ENCODE measurements at regions not wholly inside any gene's neighbourhood (a gene's known extent, or its start where the extent isn't known, plus 50 kb on each side); places are given as distances from the start of the nearest gene placed in this dataset.

- Histone ChIP-seq H3K36me3 (ENCODE audit: control insufficient read depth, insufficient read depth, low read length) (no peaks in the 10 kb centered on the region), H4K20me1 (replicated peaks; ENCODE audit: control insufficient read depth, insufficient read depth, low read length) (no peaks in the 10 kb centered on the region), H3K9ac (ENCODE audit: insufficient read depth in 1 of 2, low read depth in 2 of 2, low read length in 2 of 2) (no peak overlapping the region), H3K4me1 (replicated peaks in 1 of 2; ENCODE audit: control insufficient read depth in 2 of 2, insufficient read depth in 2 of 2, low read length in 2 of 2) (no peaks in the 10 kb centered on the region), H3K79me2 (ENCODE audit: control insufficient read depth, insufficient read depth, low read length) (no peaks in the 10 kb centered on the region), H3K9me3 (replicated peaks; ENCODE audit: control insufficient read depth, insufficient read depth, low read depth, low read length) (no peaks in the 10 kb centered on the region), H2AFZ (ENCODE audit: low read depth, low read length) (no peak overlapping the region), H3K27ac (ENCODE audit: extremely low read depth, low read depth, low read length) (no peak overlapping the region), H3K27me3 (ENCODE audit: control insufficient read depth in 2 of 2, insufficient read depth in 2 of 2, low read length in 2 of 2) (no peaks in the 10 kb centered on the region), H3K4me3 (no peak overlapping the region), H3K9me1 (ENCODE audit: control insufficient read depth, insufficient read depth, low read length) (no peaks in the 10 kb centered on the region), H3K4me2 (ENCODE audit: insufficient read depth, low read length) (no peak overlapping the region)
- ATAC-seq (no peak), DNase-seq (ENCODE audit: extremely low read depth in 1 of 4, low spot score in 3 of 4) (no peak), FAIRE-seq (no peak)
- in situ Hi-C loops (cut with MboI) = no loop called here
- POLR2A ChIA-PET = no interaction called here
- intact Hi-C loops (cut with micrococcal nuclease) = no loop called here
- no TSS peak for BruUV-seq (replicated peaks)
- TF ChIP-seq NKRF (IDR thresholded peaks at IDR 0.05; ENCODE audit: borderline replicate concordance) (no peak), RUNX1 (IDR thresholded peaks at IDR 0.05; ENCODE audit: low read depth) (no peak), AFF1 (IDR thresholded peaks at IDR 0.05; ENCODE audit: low read depth in 1 of 2, partially characterized antibody in 2 of 2) (no peak), SMAD3 (CRISPR knock-in tag; conservative IDR thresholded peaks at IDR 0.05) (no peak), JUNB (CRISPR knock-in tag; conservative IDR thresholded peaks at IDR 0.05) (no peak), RB1 (IDR thresholded peaks at IDR 0.05; ENCODE audit: low read depth) (no peak), PML (IDR thresholded peaks at IDR 0.05; ENCODE audit: low read length) (no peak), ZNF347 (CRISPR knock-in tag; IDR thresholded peaks at IDR 0.05; ENCODE audit: low read depth) (no peak), USF2 (CRISPR knock-in tag; IDR thresholded peaks at IDR 0.05) (no peak), ZNF766 (CRISPR knock-in tag; conservative IDR thresholded peaks at IDR 0.05) (no peak), IRF1 (CRISPR knock-in tag; IDR thresholded peaks at IDR 0.05; ENCODE audit: borderline replicate concordance) (no peak), ZNF668 (CRISPR knock-in tag; IDR thresholded peaks at IDR 0.05) (no peak), PTTG1 (tag; IDR thresholded peaks at IDR 0.05; ENCODE audit: low read depth) (no peak), TEAD1 (CRISPR knock-in tag; IDR thresholded peaks at IDR 0.05) (no peak), KLF1 (tag; IDR thresholded peaks at IDR 0.05) (no peak), BACH1 (tag; IDR thresholded peaks at IDR 0.05) (no peak)
- 3% methylated on average over 2 of the region's 2 CpGs for whole genome bisulfite sequencing (ENCODE audit: insufficient coverage, low coverage, missing lambda C conversion rate)
- CTCF ChIA-PET (ENCODE audit: low intra/inter-chr PET ratio) = no interaction called here
Measured at GRCh38 chr5:24347158-24347557, 297.6 kb downstream of the CDH10 start.
